H1 (cell line): ENCODE measurements at regions not wholly inside any gene's neighbourhood (a gene's known extent, or its start where the extent isn't known, plus 50 kb on each side); places are given as distances from the start of the nearest gene placed in this dataset.

Experiments
- HDAC2 ChIP-seq, 2 experiments: fragments of 300-600 bp in 1 of 2; sonication (generic) in 1 of 2; IDR thresholded peaks; 2 replicates each; pipeline ENCODE4 v1.6.1; 2011 to 2012; ENCODE audit warnings: low read depth in 2 of 2, low read length in 2 of 2, mild to moderate bottlenecking in 2 of 2, moderate library complexity in 2 of 2, borderline replicate concordance in 1 of 2, inconsistent platforms in 1 of 2
- MAFK ChIP-seq: IDR thresholded peaks from 2 replicates; pipeline ENCODE4 v1.6.1; 2012; ENCODE audit warnings: low read depth, mild to moderate bottlenecking, improper control_type of control experiment, low read length
- RAD21 ChIP-seq, 2 experiments: IDR thresholded peaks in 1 of 2; conservative IDR thresholded peaks in 1 of 2; 2 replicates each; pipeline ENCODE4 v1.6.1; 2011; ENCODE audit warnings: low read depth in 2 of 2, low read length in 2 of 2, improper control_type of control experiment in 1 of 2, inconsistent platforms in 1 of 2, mild to moderate bottlenecking in 1 of 2, moderate library complexity in 1 of 2
- SIRT6 ChIP-seq: IDR thresholded peaks from one replicate; pipeline ENCODE4 v1.7.1; 2012; ENCODE audit warnings: low read length, inconsistent platforms
- SUZ12 ChIP-seq: fragments of 200-600 bp; sonication (generic); IDR thresholded peaks from 2 replicates; pipeline ENCODE4 v1.6.1; 2012; ENCODE audit warnings: mild to moderate bottlenecking, inconsistent platforms, low read length, moderate library complexity, mixed read lengths

- TF ChIP-seq SUZ12 (no peak), HDAC2 (IDR thresholded peaks at IDR 0.05; ENCODE audit: borderline replicate concordance in 1 of 2, low read depth in 2 of 2, low read length in 2 of 2) (no peak), RAD21 (IDR thresholded peaks at IDR 0.05 in 1 of 2, conservative IDR thresholded peaks at IDR 0.05 in 1 of 2; ENCODE audit: low read depth in 2 of 2, low read length in 2 of 2) (no peak), SIRT6 (no peak), MAFK (no peak)
These were observed 404.8 kb upstream of the PHF14 start (continued) for GRCh38 chr7:10568891-10569290.
